IMR-90 (cell line): ENCODE measurements at regions not wholly inside any gene's neighbourhood (a gene's known extent, or its start where the extent isn't known, plus 50 kb on each side); places are given as distances from the start of the nearest gene placed in this dataset.

Source experiments
- ATAC-seq: fragments of 200-7000 bp; cut with Tn5 transposase; 2 replicates; pipeline ENCODE4 v1.9.1; 2020; ENCODE audit warnings: low read depth, mild to moderate bottlenecking, moderate library complexity
- BruUV-seq: library from RNA; stranded (reverse); fragments of 400-500 nt; replicated peaks from 2 replicates; lab custom pipeline; 2021; lab: Mats Ljungman, UMichigan
- CTCF ChIA-PET: fragments of 300-600 bp; formaldehyde crosslinking; extraction: SDS; loops from one replicate; lab custom pipeline; 2021; ENCODE audit warnings: antibody characterized with exemption; lab: Yijun Ruan, JAX
- POLR2A ChIA-PET: fragments of 300-600 bp; sonication (Branson Sonifier 250); formaldehyde crosslinking; loops from one replicate; lab custom pipeline; 2022; ENCODE audit warnings: antibody characterized with exemption; ENCODE audit not compliant: unreplicated experiment; lab: Charles Lee
- DNase-seq: peaks from one replicate; pipeline ENCODE4 v3.0.0; 2013
- H2AFZ ChIP-seq: replicated peaks from 2 replicates; pipeline ENCODE3; 2013; ENCODE audit warnings: low read length, mild to moderate bottlenecking; ENCODE audit not compliant: poor library complexity
- H2AK5ac ChIP-seq: 2 replicates; pipeline ENCODE4 v1.6.1; 2013; ENCODE audit warnings: low read depth, low read length, inconsistent platforms
- H2AK9ac ChIP-seq: replicated peaks from 2 replicates; pipeline ENCODE3; 2013; ENCODE audit warnings: mild to moderate bottlenecking, low read depth, low read length, moderate library complexity; ENCODE audit not compliant: poor library complexity
- H2BK120ac ChIP-seq: 2 replicates; pipeline ENCODE4 v1.6.1; 2013; ENCODE audit warnings: low read depth, low read length, inconsistent platforms
- H2BK15ac ChIP-seq: 3 replicates; pipeline ENCODE4 v1.6.1; 2013; ENCODE audit warnings: low read depth, low read length, inconsistent platforms
- H2BK20ac ChIP-seq: 2 replicates; pipeline ENCODE4 v1.6.1; 2013; ENCODE audit warnings: low read depth, mild to moderate bottlenecking, inconsistent platforms, low read length, moderate library complexity
- H2BK5ac ChIP-seq: 2 replicates; pipeline ENCODE4 v1.6.1; 2013; ENCODE audit warnings: mild to moderate bottlenecking, low read depth, low read length, inconsistent platforms; ENCODE audit not compliant: poor library complexity, severe bottlenecking
- H3K14ac ChIP-seq: replicated peaks from 2 replicates; pipeline ENCODE4 v1.6.1; 2013; ENCODE audit warnings: low read depth, low read length, inconsistent platforms
- H3K18ac ChIP-seq: 2 replicates; pipeline ENCODE4 v1.6.1; 2013; ENCODE audit warnings: low read depth, low read length, control low read depth
- H3K23ac ChIP-seq: 2 replicates; pipeline ENCODE4 v1.6.1; 2013; ENCODE audit warnings: low read depth, low read length, inconsistent platforms
- H3K27ac ChIP-seq: 2 replicates; pipeline ENCODE4 v1.5.1; 2013; ENCODE audit warnings: mild to moderate bottlenecking, control low read depth, low read length; ENCODE audit not compliant: insufficient read depth
- H3K27me3 ChIP-seq: 2 replicates; pipeline ENCODE4 v1.6.1; 2013; ENCODE audit warnings: low read length; ENCODE audit not compliant: control insufficient read depth, insufficient read depth
- H3K36me3 ChIP-seq: 2 replicates; pipeline ENCODE4 v1.6.1; 2013; ENCODE audit warnings: low read length, mixed read lengths; ENCODE audit not compliant: control insufficient read depth, insufficient read depth
- H3K4ac ChIP-seq: 2 replicates; pipeline ENCODE4 v1.6.1; 2013; ENCODE audit warnings: low read depth, low read length, inconsistent platforms
- H3K4me1 ChIP-seq: 2 replicates; pipeline ENCODE4 v1.6.1; 2013; ENCODE audit warnings: low read length, mixed read lengths; ENCODE audit not compliant: control insufficient read depth, insufficient read depth
- H3K4me2 ChIP-seq: 2 replicates; pipeline ENCODE4 v1.6.1; 2013; ENCODE audit warnings: low read depth, mild to moderate bottlenecking, control low read depth, low read length, moderate library complexity
- H3K4me3 ChIP-seq: 2 replicates; pipeline ENCODE4 v1.5.1; 2013; ENCODE audit warnings: low read depth, mild to moderate bottlenecking, control low read depth, low read length, moderate library complexity; ENCODE audit not compliant: insufficient read depth
- H3K56ac ChIP-seq: 2 replicates; pipeline ENCODE4 v1.6.1; 2013; ENCODE audit warnings: low read length, inconsistent platforms; ENCODE audit not compliant: insufficient read depth; ENCODE audit errors: extremely low read depth
- H3K79me1 ChIP-seq, 2 experiments: 2 replicates each; pipeline ENCODE4 v1.6.1; 2013; ENCODE audit warnings: low read length in 2 of 2, inconsistent platforms in 1 of 2, low read depth in 1 of 2
- H3K9ac ChIP-seq: 2 replicates; pipeline ENCODE4 v1.6.1; 2013; ENCODE audit warnings: low read depth, low read length, control low read depth
- H3K9me1 ChIP-seq: 2 replicates; pipeline ENCODE4 v1.6.1; 2013; ENCODE audit warnings: low read length, inconsistent platforms; ENCODE audit not compliant: insufficient read depth
- H3K9me3 ChIP-seq: 2 replicates; pipeline ENCODE4 v1.6.1; 2013; ENCODE audit warnings: low read length; ENCODE audit not compliant: control insufficient read depth, insufficient read depth
- H4K20me1 ChIP-seq: 2 replicates; pipeline ENCODE4 v1.6.1; 2013; ENCODE audit warnings: low read length, inconsistent platforms; ENCODE audit not compliant: insufficient read depth
- H4K5ac ChIP-seq: 2 replicates; pipeline ENCODE4 v1.6.1; 2013; ENCODE audit warnings: mild to moderate bottlenecking, low read depth, low read length, control low read depth
- H4K8ac ChIP-seq, 2 experiments: 2 replicates each; pipeline ENCODE4 v1.6.1; 2013; ENCODE audit warnings: low read depth in 2 of 2, low read length in 2 of 2, control low read depth in 1 of 2, inconsistent platforms in 1 of 2
- H4K91ac ChIP-seq: 2 replicates; pipeline ENCODE4 v1.6.1; 2013; ENCODE audit warnings: low read depth, low read length, inconsistent platforms; ENCODE audit not compliant: insufficient read depth
- CEBPB ChIP-seq: IDR thresholded peaks from 2 replicates; pipeline ENCODE4 v1.6.1; 2012; ENCODE audit warnings: low read depth, low read length, improper control_type of control experiment
- CHD1 ChIP-seq: IDR thresholded peaks from 2 replicates; pipeline ENCODE4 v1.6.1; 2012; ENCODE audit warnings: low read depth, low read length, improper control_type of control experiment
- FOS ChIP-seq: fragments of 150-350 bp; IDR thresholded peaks from 2 replicates; pipeline ENCODE4 v1.6.1; 2016; ENCODE audit warnings: low read depth, low read length
- MAFK ChIP-seq: IDR thresholded peaks from 2 replicates; pipeline ENCODE4 v1.6.1; 2012; ENCODE audit warnings: low read depth, low read length, improper control_type of control experiment
- MAZ ChIP-seq: IDR thresholded peaks from 2 replicates; pipeline ENCODE4 v1.6.1; 2012; ENCODE audit warnings: low read depth, mild to moderate bottlenecking, low read length, improper control_type of control experiment, moderate library complexity, borderline replicate concordance
- MXI1 ChIP-seq: IDR thresholded peaks from 2 replicates; pipeline ENCODE4 v1.6.1; 2012; ENCODE audit warnings: low read depth, mild to moderate bottlenecking, low read length, moderate library complexity, borderline replicate concordance
- RCOR1 ChIP-seq: IDR thresholded peaks from 2 replicates; pipeline ENCODE4 v1.6.1; 2012; ENCODE audit warnings: mild to moderate bottlenecking, low read length, improper control_type of control experiment; ENCODE audit not compliant: insufficient replicate concordance
- USF2 ChIP-seq: fragments of 150-350 bp; IDR thresholded peaks from 2 replicates; pipeline ENCODE4 v1.6.1; 2017; ENCODE audit warnings: mild to moderate bottlenecking, antibody characterized with exemption, low read length, low read depth
- WGBS, 2 experiments: methylation state at CpG; one replicate each; pipeline versions ENCODE4 v1.1.5 to v1.1.7; 2013; ENCODE audit warnings: missing lambda C conversion rate in 2 of 2; ENCODE audit not compliant: insufficient read length in 1 of 2; ENCODE audit errors: extremely low coverage in 2 of 2; 5-methylcytosine and 5-hydroxymethylcytosine counted together
- dilution Hi-C: fragments of 300-500 bp; cut with HindIII; formaldehyde crosslinking; loops from one replicate; pipeline ENCODE4 v1.14.3; 2018; ENCODE audit warnings: low sequenced_read_pairs; ENCODE audit not compliant: unreplicated experiment
- in situ Hi-C: fragments of 300-500 bp; cut with MboI; formaldehyde crosslinking; loops from 3 replicates; pipeline ENCODE4 v1.14.3; 2019; ENCODE audit warnings: low sequenced_read_pairs, inconsistent platforms, mixed read lengths
- intact Hi-C: fragments of 100-400 bp; cut with micrococcal nuclease; formaldehyde crosslinking; loops from 2 replicates; pipeline ENCODE4 v1.10.0; 2022

DNA sequence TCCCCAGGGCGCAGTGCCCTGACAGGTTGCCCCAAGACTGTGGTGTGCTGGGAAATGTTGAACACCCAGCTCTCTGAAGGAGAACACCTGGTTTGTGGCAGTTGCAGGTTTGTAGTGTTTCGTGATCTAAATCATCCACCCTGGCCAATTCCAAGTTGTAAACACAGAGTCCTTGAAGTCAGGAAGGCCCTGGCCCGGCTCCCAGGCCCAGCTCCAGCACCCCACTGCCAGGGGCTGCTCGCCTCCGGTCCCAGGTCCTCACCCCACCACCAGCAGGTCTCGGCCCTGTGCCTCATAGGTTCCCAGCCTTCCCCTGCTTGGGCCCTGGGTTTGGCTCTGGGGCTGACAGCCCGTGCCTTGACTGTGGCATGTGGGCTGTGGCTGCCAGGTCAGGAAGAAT lies 121.4 kb upstream of the MLN start:
- H3K36me3 ChIP-seq, result no peaks in the 10 kb centered on the region
- CTCF ChIA-PET, result no interaction called here
- no CpG with 5 or more reads among the region's 7 CpGs for WGBS, 2 experiments
- no TSS peak for BruUV-seq
- H3K4me1 ChIP-seq, result no peaks in the 10 kb centered on the region
- H2BK120ac ChIP-seq, result no peak overlapping the region
- peaks cover 21% of the 10 kb centered on the region for H3K27me3 ChIP-seq
- no peak overlapping the region for H3K23ac ChIP-seq
- no peak overlapping the region for H2BK15ac ChIP-seq
- intact Hi-C loops, result no loop called here
- no peak for DNase-seq
- no peak overlapping the region for H4K5ac ChIP-seq
- no peak overlapping the region for H3K9ac ChIP-seq
- H2AK9ac ChIP-seq, result no peak overlapping the region
- H2AK5ac ChIP-seq, result no peak overlapping the region
- in situ Hi-C loops, result no loop called here
- no peaks in the 10 kb centered on the region for H3K79me1 ChIP-seq
- H3K56ac ChIP-seq, result no peak overlapping the region
- ATAC-seq, result no peak
- H3K9me3 ChIP-seq, result no peaks in the 10 kb centered on the region
- no peaks in the 10 kb centered on the region for H3K9me1 ChIP-seq
- no peak overlapping the region for H3K27ac ChIP-seq
- POLR2A ChIA-PET, result no interaction called here
- no peak overlapping the region for H2AFZ ChIP-seq
- H2BK5ac ChIP-seq, result no peak overlapping the region
- H4K8ac ChIP-seq, result no peak overlapping the region
- no peak overlapping the region for H3K18ac ChIP-seq
- H3K4me2 ChIP-seq, result no peak overlapping the region
- H2BK20ac ChIP-seq, result no peak overlapping the region
- dilution Hi-C loops, result no loop called here
- TF ChIP-seq CEBPB, result no peak
- no peak for TF ChIP-seq MAZ
- TF ChIP-seq CHD1, result no peak
- no peak for TF ChIP-seq FOS
- TF ChIP-seq MXI1, result no peak
- no peak for TF ChIP-seq RCOR1
- TF ChIP-seq MAFK, result no peak
- TF ChIP-seq USF2, result no peak
- no peak overlapping the region for H3K4me3 ChIP-seq
- H4K20me1 ChIP-seq, result no peaks in the 10 kb centered on the region
- no peak overlapping the region for H3K4ac ChIP-seq
- H3K14ac ChIP-seq, result no peak overlapping the region
- H4K91ac ChIP-seq, result no peak overlapping the region
